Inferior parietal cortex (tissue), 1 donor: ENCODE measurements at regions not wholly inside any gene's neighbourhood (a gene's known extent, or its start where the extent isn't known, plus 50 kb on each side); places are given as distances from the start of the nearest gene placed in this dataset.

ENCODE experiments used
- DNase-seq: peaks from one replicate; pipeline ENCODE4 v3.0.0-alpha.2; 2016; ENCODE audit errors: extremely low spot score

DNA sequence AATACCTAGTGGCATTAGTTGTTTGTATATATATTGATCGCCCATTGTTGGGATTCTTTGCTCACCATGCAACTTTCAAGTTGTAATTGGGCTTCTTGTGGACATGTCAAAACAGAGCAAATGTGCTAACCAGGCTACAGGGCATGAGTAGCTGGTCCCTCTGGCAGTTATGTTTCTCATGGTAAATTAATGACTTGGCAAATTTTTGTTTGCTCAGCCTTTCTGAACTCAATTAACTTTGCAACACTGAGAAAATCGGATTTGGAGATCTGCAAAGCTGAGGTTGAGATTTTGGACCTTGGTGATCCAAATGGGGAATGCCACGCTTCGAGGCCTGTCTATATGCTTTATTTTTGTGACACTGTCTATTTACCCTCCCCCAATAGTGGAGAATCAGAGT, 138.5 kb upstream of the PIRT start:
- DNase-seq = no peak

DNA sequence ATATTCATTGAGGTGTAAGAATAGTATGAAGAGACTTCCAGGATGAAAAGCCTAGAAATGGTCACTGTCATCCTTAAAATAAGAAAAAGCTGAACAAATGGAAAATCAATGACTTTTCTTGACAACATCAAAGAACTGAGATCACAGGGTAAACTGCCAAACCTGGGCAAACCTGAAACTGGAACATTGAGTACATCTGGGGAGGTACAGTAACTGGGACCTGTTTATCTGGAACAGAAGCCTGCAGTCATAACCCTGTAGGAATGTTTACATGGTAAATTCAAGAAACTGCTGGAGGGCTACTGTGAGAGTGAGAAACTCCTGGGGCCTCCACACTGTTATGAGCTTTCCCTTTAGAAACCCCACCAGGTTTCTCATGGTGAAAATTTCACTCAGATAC, 130.1 kb upstream of the PIRT start:
- DNase-seq = no peak

DNA sequence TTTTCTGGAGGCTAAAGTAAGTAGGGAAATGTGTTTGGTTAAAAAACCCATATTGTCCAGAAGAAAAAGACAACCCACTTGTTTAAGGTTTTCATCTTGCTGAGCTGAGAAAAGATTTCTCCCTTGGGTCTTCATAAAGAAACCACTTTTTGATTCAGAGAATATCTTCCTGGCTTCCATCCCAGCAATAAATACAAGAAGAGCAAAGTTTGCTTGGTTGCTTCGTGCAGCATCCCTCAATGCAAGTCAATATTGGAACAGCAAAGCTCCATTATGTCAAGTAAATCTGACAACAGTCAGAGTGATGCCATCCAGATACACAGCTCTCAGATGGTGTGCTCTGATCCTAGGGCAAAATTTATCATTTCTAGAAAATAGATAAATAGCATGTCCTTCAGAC, 118.9 kb upstream of the PIRT start:
- DNase-seq = no peak

DNA sequence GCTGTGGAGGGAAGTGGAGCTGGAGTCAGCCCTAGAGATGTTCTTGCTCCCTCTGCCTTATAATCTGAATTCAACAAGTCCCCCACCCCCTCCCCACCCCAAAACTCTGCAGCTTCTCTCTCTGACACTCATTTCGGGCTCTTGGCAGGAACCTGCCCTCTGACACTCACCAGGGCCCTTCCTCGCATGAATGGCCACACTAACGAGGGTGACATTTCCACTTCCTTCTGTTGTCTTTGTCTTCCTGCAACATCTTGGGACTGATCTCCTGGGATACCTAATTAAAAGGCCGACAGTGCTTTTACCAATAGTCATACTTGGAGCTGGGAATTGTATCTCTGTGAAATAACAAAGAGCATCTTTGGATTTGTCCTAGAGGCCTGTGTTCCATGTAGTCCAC, 106.9 kb upstream of the PIRT start:
- no peak for DNase-seq

DNA sequence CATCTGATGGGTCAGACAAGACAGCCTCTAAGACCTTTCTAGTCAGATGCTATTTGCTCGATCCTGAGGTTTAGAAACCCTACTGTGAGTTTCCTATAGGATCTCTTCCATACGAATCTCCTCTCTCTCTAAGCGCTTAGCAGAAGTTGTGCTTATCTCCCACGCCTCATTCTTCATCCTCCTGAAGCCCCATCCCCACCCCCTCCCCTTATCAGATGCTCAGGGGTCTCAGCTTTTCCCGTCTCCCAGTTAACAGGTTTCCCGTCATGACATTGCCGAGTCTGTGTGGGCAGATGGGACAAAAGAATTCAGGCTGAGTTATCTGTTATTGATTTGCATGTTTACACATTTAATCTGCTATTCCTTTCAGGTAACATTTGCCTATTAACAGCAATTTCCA, 99.0 kb upstream of the PIRT start:
- DNase-seq = no peak

DNA sequence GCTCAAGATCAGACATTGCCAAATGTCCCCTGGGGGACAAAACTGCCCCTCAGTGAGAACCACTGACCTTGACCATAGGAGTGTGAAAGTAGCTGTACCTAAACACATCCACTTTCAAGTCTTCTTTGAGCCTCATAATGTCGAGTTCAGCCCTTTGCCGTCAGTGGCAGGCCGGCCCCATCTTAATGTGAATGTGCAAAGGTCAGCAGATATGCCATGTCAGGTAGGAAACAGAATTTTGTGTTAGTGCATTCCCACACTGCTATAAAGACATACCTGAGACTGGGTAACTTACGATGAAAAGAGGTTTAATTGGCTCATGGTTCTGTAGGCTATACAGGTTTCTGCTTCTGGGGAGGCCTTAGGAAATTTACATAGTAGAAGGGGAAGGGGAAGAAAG, 95.1 kb upstream of the PIRT start:
- DNase-seq = no peak

DNA sequence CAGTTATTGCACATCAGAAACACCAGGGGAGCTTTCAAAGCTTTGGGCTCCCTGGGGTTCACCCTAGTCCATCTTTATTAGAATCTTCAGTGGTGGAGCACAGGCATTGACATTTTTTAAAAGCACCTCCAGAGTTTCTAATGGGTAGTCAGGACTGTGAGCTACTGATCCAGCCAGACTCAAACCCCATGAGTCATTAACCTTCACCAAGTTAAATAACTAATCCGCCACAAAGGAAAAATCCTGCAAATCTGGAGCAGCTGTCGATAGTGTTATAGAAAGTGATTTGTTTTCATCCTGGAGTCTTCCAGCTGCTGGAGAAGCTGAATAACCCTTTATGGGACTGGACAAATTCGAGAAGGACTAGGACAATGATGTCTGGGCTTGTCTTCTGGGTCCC, 93.2 kb upstream of the PIRT start:
- no peak for DNase-seq

DNA sequence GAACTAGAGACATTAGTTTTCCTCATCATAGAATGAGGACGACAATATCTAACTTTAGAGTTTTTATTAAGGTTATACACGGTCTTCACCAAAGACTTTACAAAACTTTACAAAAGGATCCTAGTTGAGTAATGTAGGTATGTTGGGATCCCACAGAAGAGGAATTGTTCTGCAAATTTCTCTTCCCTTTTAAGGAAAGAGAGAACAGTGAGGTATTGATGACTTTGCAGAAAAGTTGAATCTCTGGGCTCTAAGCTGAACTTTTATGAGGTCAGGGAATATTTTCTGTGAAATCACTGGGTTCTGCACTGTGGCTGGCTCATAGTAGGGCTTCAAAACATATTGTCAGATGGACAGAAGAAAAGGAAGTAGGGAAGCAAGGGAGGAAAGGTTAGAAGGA, 89.8 kb upstream of the PIRT start:
- DNase-seq = no peak

DNA sequence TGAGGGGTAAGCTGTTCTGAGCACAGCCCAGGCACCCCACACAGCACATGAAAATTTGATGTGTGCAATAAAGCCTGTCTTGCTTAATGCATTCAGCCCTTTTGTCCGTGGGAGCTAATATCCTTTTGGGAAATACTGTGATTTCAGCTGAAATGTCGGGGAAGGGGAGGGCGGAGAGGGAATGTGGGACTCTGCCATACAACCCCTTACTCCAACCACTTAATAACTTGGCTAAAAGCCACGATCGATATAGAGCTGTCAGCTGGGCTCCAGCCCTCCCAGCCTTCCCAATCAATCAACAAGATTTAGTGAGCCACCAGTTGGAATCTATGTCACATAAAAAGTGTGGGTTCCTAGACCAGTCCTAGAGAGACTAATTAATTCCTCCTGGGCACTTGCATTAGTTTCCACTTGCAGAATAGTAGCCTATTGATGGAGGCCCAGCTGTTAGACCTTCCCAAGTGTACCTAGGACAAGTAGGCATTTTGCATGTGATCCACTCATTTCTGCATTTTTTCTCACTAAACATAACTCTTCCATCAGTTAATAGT, 82.7 kb upstream of the PIRT start:
- no peak for DNase-seq

DNA sequence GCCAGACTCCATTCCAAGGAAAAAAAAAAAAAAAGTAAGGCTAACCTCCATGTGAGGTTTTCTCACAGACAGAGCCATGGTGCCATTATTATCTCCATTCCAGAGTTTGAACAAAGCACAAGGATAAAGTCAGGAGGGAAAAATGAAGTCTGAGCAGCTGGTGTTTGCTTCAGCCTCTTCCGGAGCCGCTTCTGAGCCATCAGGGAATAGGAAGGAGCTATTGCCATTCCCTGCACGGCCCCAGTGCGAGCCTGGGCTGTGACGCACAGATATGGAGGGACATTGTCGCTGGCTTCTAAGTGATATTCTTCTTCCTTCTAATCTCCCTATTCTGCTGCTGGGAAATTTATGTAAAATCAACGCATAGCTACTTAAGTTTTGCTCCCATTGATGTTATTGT, 69.5 kb upstream of the PIRT start:
- DNase-seq = no peak

DNA sequence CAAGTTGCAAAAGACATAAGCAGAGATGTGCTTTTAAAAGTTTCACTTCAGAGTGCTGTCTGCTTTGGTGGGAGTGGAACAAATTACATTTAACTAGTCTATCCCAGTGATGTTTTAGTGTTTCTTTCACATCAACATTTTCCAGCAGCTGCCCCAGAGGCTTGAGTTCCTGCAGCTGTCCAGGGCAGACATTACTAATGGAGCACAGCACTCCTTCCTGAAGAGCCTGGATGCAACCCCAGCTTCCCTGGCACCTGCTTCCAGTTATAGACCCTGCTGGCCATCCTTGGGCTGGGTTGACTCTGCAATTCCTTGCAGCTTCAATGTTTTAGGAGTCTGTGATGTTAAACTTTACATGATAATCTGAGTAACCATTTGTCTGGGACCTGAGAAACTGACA, 61.4 kb upstream of the PIRT start:
- no peak for DNase-seq

DNA sequence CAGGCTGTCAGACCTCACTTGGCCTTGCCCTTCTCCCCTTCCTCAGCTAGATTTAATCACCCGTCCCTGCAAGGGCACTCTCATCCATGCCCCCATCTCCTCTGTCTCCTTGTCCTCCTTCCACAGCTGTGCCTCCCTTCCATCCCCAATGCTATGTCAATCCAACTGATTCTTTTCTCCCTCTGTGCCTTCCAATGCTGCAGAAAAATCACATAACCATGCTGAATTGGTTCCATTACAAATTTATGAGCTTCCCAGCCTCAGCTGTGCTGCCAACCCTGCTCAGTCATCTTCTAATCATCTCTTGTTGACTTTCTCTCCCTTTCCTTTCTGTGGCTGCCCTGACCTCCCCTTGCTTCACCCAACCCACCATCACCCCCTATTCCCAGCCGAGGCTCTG, 56.3 kb upstream of the PIRT start:
- no peak for DNase-seq

DNA sequence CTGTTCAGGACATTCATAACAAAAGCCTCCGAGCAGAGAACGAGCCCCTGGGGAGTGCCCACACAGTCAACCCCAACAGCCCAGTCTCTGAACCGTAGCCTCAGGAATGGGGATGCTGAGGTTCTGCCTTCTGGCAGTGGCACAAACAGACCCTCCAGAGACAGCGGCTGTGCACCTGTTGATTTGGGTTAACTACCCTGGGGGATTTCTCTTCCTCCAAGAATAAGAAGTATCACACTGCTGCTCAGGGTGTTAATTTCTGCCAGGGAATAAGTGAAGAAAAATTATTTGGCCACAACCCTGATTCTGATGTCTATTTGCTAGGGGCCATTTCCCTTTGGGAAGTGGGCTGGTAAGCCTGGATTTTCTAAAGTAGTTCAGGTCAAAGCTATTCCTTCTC, 51.0 kb upstream of the PIRT start:
- DNase-seq = no peak
